ENCODE measurements at regions not wholly inside any gene's neighbourhood (a gene's known extent, or its start where the extent isn't known, plus 50 kb on each side); places are given as distances from the start of the nearest gene placed in this dataset.

GRCh38 chr2:193537531-193537930 lies 1342.8 kb upstream of the TMEFF2 start:
- Histone ChIP-seq H3K4me3 (replicated peaks in 1 of 3) (no peak overlapping the region), H3K27me3 (no peaks in the 10 kb centered on the region), H3K27ac (no peak overlapping the region), H3K36me3 (no peaks in the 10 kb centered on the region), H3K4me1 (no peaks in the 10 kb centered on the region), H3K9me3 (no peaks in the 10 kb centered on the region)
- 93 to 95% methylated on average over 2 of the region's 2 CpGs for WGBS, 2 donors
- intact Hi-C loops (cut with DNase I), result no loop called here
- TF ChIP-seq CTCF (IDR thresholded peaks at IDR 0.05), result no peak
- no peak for DNase-seq

- no peak overlapping the region for H3K27ac ChIP-seq
- intact Hi-C loops (cut with DNase I), result no loop called here
- 86 to 87% methylated on average over 1 of the region's 1 CpG for whole genome bisulfite sequencing, 2 donors
- no peak for DNase-seq
- H3K4me1 ChIP-seq, result no peaks in the 10 kb centered on the region
- H3K9me3 ChIP-seq, result no peaks in the 10 kb centered on the region
- no peaks in the 10 kb centered on the region for H3K36me3 ChIP-seq
- no peak overlapping the region for H3K4me3 ChIP-seq (replicated peaks in 1 of 3)
- TF ChIP-seq CTCF (IDR thresholded peaks at IDR 0.05) (no peak), POLR2A (IDR thresholded peaks at IDR 0.05) (no peak)
- H3K27me3 ChIP-seq, result no peaks in the 10 kb centered on the region
Measured at GRCh38 chr2:193528458-193528857, 1333.7 kb upstream of the TMEFF2 start.

DNA sequence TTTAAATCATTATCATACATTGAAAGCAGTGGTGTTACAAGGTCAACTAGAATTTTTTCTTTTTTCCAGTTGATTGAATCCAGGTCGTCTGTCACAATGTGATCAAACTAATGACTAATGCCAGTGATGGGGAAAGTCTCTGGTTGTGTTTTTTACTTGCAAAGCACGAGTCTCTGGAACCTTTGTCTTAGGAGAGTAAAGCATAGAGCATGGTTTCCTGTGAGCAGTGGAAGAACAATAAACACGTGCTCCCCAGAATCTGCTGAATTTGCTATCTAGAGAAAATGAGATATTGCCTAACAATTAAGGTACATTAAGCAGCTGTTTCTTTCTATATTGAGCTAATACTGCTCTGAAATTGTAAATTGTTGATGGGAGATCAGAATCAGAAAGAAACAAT lies 1332.4 kb upstream of the TMEFF2 start:
- Histone ChIP-seq H3K4me1 (no peaks in the 10 kb centered on the region), H3K27me3 (no peaks in the 10 kb centered on the region), H3K9me3 (no peaks in the 10 kb centered on the region), H3K4me3 (replicated peaks in 1 of 3) (no peak overlapping the region), H3K36me3 (no peaks in the 10 kb centered on the region), H3K27ac (no peak overlapping the region)
- 20 to 33% methylated on average over 3 of the region's 3 CpGs for WGBS, 2 donors
- DNase-seq, result no peak
- TF ChIP-seq CTCF (IDR thresholded peaks at IDR 0.05) (no peak), POLR2A (IDR thresholded peaks at IDR 0.05) (no peak)
- intact Hi-C loops (cut with DNase I), result no loop called here

GRCh38 chr2:193523662-193524061 lies 1328.9 kb upstream of the TMEFF2 start:
- no peak overlapping the region for H3K27ac ChIP-seq
- H3K4me1 ChIP-seq, result no peaks in the 10 kb centered on the region
- no peaks in the 10 kb centered on the region for H3K36me3 ChIP-seq
- intact Hi-C loops (cut with DNase I), result no loop called here
- TF ChIP-seq CTCF (IDR thresholded peaks at IDR 0.05) (no peak), POLR2A (IDR thresholded peaks at IDR 0.05) (no peak)
- no peak for DNase-seq
- WGBS, 2 donors, result 87 to 88% methylated on average over 1 of the region's 1 CpG
- H3K4me3 ChIP-seq (replicated peaks in 1 of 3), result no peak overlapping the region
- H3K27me3 ChIP-seq, result no peaks in the 10 kb centered on the region
- no peaks in the 10 kb centered on the region for H3K9me3 ChIP-seq

DNA sequence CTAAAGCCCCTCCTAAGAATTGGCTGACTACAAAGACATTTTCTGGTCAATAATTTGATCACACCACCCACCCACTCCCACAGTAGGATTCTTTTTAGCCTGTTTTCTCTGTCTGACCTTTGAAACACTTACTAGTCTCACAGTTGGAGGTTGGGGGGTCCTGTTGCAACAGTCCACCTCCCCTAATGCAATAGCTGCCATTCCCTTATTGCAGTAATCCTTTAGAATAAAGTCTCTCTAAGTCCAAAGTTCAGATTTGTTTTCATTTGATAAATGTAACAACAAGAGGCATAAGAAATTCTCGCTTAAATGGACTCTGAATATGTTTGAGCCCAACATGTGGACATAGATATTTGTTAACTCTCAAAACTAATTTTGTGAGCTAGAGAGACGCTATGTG lies 1326.8 kb upstream of the TMEFF2 start:
- Histone ChIP-seq H3K36me3 (no peaks in the 10 kb centered on the region), H3K4me3 (replicated peaks in 1 of 3) (no peak overlapping the region), H3K27ac (no peak overlapping the region), H3K9me3 (no peaks in the 10 kb centered on the region), H3K4me1 (no peaks in the 10 kb centered on the region), H3K27me3 (no peaks in the 10 kb centered on the region)
- intact Hi-C loops (cut with DNase I), result no loop called here
- WGBS, 2 donors, result 90 to 93% methylated on average over 2 of the region's 2 CpGs
- no peak for DNase-seq
- TF ChIP-seq CTCF (IDR thresholded peaks at IDR 0.05) (no peak), POLR2A (IDR thresholded peaks at IDR 0.05) (no peak)
